NCI-H2081 treated with DMSO at 0.1 percent for 48 hours (cell line): ENCODE measurements at regions not wholly inside any gene's neighbourhood (a gene's known extent, or its start where the extent isn't known, plus 50 kb on each side); places are given as distances from the start of the nearest gene placed in this dataset.
"Not testable (repeated sequence)": the region's sequence is repeated elsewhere in the genome, so short reads cannot be mapped to it uniquely, and the experiment has no call there.

ENCODE experiments used
- DNase-seq: peaks from one replicate; lab custom pipeline; 2025; lab: John Stamatoyannopoulos, UW

DNA sequence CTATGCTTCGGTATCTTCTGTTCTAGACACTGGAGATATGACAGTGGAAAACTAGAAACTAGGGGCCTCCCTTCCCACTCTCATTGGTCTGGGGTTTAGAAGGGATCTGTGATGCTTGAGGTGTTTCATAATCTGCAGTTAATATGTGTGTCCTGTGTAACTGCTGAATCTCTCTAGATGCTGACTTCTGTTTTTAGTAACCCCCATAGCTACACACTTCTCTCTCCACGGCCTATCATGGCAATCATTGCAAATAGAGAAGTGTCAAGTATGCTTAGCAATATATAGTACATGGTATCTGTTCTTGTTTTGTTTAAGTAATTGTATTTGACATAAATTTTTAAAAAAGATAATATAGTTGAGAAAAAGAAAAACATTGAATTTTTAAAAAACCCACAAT lies 394.6 kb upstream of the MMS22L start:
- no peak for DNase-seq

DNA sequence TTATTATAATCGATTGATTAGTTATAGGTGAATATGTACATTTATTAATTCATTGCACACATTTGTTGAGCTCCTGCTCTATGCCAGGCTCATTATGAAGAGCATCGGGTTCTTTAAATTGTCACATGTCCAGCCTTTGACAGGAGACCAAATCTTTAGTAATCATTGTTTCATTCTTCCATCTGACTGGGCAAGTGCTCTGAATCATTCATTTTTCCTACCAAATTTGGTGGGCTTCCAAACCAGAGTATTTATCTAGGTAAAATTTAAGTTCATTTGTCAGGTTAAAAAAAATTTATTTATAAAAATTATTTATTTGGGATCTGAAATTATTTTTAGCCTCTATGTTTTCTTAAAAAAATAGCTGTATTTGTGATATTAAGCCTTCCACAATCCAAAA lies 404.9 kb upstream of the MMS22L start:
- no peak for DNase-seq

DNA sequence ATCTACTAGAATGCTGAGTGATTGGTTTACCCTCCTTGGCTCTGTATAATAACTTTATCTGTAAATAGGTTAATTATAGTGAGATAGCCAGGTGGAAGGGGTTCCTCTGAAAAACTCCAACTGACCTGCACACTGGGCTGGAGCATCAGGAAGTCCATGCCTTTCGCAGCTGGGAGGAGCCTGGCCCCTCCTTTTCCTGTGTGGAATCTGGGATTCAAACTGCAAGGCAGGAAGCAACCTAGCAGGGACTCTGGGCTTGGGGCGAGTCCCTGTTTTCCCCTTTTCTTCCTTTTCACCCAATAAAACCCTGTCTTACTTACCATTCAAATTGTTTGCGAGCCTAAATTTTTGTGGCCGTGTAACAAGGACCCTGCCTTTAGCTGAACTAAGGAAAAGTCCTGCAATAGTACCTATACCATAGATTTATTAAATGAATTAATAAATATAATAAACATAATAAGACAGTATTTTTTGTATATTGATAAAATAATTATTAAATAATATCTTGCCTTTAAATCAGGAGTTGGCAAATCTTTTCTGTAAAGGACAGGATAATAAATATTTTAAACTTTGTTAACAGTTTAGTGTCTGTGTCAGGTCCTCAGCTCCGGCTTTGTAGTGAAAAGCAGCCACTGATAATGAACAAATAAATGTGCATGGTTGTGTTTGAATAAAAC lies 406.2 kb upstream of the MMS22L start:
- DNase-seq = no peak

DNA sequence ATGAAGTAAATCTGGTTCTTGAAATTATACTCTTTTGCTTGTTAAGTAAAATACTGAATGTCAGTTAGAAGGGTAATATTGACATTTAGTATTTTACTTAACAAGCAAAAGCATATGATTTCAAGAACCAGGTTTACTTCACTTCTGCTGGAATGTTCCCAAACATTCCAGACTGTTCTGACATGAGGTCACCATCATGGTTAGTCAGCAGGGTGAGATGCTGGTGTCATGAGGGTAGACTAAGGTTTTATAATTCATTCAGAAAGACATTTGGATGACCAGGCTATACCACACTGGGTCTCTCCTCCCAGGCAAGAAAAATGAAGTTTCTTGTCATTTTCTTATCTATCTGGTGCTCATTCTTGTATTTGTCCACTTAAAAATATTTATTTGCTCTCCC lies 414.4 kb upstream of the MMS22L start:
- no peak for DNase-seq

DNA sequence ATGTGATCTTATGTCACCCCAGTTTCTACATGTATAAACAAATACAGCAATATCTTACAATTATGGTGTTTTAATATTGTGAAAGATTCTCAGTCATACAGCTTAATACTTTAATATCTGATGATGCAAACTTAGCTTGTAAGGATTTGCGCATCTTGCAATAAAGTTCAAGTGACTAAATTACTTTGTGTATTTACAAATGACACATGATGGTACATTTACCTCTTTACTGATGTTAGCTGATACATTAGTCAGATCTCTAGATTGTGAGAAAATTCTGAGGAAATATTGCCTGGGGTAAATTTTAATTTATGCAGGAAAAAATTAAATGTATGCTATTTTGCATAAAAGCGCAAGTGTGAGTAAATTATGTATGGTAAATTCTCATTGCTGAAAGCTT lies 418.8 kb upstream of the MMS22L start:
- no peak for DNase-seq

DNA sequence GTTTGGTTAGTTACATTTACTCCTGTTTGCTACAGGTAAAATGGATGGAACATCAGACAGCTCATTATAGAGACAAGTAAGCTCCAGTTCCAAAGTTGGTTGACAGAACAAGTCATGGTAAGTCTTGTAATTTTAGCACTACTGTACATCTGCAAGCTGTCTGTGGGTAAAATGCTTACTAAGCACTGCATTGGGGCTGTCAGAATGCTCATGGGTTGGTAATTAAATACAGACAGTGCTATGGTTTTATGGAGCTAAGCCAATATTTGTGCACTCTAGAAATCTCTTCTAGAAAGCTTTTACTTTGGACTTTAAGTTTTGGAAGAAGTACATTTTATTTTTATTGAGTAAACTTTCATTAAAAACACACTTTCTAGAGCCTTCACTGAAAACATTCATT lies 419.2 kb upstream of the MMS22L start:
- no peak for DNase-seq

DNA sequence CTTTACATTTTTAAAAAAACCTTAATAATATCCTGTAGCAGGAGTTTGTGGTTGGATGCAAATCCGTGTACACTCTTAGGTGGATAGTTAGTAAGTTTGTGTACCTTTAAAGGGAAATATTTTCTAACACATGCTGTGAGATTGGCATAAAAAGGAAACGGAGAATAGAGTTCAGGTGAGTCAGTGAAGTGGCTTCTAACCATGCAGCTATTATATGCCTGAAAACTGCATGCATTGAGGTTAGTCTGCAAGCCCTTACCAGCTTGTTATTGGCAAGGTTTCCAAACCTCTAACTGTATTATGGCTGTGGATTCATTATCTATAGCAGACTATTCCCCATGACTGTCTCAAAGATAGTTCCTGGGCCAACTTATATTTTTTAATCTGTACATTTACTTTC lies 420.6 kb upstream of the MMS22L start:
- DNase-seq = no peak

DNA sequence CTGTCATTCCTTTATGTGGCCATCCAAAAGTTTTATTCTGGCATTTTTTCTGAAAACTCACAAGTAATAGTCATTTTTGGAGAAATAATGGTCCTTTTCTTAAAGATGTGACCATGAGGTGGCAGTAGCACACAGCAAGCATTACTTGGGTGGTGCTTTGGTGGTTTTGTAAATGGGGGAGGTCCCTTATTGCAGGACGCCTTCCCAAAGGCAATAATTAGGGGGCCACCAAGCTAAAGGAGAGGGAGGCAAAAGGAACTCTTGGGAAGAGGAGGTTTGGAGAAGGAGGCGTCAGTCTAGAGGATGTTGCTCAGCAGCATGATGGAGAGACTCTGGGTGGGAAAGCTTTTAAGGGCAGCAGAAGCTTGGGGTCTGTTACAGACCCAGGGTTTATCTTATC lies 422.6 kb upstream of the MMS22L start:
- DNase-seq = no peak

DNA sequence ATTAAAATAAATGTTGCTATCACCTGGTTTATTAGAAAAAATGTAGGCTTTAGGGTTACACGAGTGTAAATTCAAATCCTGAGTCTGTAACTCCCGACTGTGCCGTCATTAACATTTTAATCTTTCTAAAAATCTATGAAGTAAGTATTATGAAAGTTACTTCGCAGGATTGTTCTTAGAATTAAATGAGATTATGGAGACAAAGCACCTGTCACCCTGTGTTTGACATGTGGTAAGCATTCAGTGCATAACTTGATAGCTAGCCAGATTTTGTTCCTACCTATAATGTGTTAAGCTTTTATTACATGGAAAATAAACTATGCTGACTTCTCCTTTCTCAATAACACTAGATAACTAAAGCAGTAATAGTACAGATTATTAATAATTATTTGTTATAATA lies 429.7 kb upstream of the MMS22L start:
- no peak for DNase-seq

DNA sequence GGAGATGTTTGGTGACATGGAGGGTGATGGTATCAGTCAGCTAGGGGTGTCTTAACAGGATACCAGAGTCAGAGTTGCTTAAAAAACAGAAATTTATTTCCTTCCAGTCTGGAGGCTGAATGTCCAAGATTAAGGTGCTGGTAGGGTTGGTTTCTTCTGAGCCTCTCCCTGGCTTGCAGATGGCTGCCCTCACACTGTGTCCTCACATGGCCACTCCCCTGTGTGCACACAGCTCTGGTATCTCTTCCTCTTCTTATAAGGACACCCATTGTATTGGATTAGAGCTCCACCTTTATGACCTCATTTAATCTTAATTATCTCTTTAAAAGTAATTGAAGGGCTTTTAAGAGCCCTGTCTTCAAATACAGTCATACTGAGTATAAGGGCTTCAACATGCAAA lies 431.8 kb upstream of the MMS22L start:
- DNase-seq = no peak

DNA sequence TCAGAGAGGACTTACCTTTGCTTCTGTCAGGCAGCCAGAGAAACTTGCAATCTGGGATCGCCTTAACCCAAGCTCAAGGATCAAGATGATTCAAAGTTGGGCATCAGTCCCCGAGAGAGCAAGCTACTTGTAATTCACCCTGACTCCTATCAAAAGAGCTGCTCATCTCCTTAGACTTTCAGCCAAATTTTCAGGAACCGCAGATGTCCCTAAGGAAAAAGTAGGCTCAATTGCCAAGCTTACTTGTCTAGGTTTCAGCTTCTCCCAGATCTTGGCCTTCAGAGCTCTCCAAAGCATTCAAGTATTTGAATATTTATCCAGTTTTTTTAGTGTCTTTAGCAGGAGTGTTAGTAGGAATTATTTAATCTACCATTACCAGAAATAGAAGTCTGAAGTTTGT lies 434.1 kb upstream of the MMS22L start:
- no peak for DNase-seq

DNA sequence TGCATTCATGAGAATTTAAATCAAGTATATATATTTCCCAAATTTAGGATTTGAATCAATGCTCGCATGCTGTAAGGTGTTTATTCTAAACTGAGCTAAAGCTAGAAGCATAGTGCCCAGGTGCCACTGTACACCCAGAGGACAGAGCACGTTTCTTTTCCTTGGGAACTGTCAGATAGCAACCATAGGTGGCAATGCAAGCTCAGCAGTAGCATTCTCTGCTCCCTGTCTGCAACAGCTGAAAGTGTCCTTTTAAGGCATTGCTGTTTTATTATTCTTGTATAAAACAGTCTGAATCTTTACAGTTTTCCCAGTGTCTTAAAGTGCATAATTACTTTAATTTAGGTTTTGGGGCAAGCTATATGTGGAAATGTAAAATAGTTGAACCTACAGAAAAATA lies 443.4 kb upstream of the MMS22L start:
- no peak for DNase-seq

DNA sequence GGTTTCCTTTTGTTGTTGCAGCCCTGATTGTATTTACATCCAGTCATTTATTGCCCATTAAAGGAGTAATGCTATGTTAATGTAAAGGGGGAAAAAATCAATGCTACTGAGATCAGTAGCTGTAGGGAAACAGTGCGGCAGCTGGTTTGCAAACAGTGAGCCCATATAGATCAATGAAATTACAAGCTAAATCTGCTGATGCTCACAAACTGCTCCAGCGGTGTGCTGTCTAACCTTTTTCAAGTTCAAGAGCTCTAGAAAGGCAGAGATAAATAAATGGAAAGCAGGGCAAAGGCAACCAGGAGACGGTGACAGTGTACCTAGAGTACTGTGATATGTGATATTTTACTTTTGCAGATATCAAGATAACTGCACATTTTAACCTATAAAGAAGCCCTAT lies 449.0 kb upstream of the MMS22L start:
- DNase-seq = no peak

DNA sequence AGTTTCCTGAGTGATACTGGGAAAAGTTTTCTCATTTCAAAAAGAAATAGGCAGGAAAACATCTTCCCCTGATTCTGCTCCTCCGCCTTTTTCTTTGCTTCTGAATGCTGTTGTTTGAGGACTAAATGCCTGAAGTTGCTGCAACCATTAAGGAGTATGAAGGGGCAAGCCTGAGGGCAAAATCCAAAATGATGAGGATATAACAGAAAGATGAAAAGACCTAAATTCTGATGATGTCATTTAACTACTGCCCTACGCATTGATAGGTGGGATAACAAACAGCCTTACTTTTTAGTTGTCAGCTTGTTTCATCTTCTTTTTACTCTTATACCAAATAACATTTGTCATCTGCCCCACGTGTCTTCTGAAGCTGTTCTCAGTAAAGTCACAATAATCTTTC lies 474.6 kb upstream of the MMS22L start:
- no peak for DNase-seq

DNA sequence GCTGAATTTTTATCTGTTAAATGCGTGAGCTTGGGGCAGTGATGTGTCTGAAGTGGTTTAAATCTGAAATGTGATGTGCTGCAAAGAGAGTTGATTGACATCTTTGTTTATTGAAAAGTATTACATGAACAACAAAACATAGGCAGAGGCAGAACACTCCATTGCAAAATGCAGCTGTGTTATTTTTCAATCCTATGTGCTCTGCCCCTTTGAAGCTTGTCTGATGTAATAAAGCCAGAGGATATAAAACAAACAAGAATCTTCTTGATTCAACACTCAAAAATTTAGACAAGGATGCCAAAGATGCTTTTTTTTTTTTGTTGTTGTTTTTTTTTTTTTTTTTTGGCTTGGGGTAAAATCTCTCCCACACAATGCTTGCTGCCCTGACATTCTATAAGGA lies 482.4 kb upstream of the MMS22L start:
- DNase-seq = no peak

DNA sequence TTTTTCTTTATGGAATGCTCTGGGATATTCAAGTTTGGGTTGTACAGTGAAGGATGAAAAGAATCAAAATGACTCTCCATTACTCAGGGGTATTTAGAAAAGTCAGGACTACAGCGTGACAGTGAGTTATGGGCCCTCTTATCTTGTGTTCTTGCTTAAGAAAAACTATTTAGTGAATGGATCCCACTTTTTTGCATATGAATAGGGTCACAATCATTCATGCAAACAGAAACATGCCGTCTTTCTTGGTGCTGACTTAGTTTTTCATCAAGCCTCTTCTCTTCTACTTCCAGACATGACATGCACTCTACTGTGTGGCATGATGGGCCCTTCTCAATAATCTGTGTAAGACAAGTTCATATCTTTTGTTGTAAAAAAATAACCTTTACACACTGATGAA lies 488.4 kb upstream of the MMS22L start:
- DNase-seq = no peak

DNA sequence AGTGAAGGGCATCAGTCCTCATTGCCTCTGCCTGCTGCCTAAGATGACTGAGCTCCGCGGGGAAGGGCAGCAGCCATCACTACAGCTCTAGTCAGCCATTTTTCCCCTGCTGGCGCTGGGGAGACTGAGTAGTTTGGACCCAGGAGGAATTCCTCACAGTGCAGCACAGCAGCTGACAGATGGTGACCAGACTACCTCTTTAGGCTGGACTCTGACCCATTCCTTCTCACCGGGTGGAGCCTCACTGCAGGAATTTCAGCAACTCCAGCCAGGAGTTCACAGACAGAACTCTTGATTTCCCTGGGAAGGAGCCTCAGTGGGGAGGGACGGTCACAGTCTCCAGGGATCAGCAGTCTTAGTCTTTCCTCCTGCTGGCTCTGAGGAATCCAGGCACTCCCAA lies 492.0 kb upstream of the MMS22L start:
- DNase-seq = no peak

DNA sequence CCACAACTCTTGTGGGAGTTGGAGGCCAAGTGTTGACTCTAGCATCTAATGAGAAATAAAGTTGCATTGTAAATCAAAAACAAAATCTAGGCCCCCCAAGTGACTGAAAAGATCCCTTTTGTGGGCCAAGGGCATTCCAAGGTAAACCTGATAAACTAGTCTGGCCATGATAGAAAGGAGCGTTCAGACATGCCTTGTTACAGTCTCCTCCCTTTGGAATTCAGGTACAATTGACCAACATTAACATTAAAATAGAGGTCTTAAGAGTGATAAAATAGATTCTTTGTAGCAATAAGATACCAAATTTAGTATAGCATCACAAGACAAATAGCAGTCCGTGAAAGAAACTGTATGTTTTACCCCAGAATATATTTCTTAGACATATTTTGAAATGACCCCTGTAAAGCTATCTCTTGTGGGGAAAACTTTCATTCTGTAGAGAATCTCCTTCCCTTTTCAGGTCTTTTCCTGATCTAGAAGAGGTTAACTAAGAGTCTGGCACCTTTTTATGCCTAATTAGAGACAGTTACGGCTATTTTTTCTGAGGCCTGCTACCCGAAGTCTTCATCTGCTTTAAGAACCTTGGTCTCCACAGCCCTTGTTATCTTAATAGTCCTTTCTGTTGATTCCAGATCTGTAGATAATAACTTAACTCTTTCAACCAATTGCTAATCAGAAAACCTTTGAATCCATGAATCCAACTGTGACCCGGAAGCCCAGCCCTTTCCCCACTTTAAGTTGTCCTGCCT lies 495.4 kb upstream of the MMS22L start:
- no peak for DNase-seq

DNA sequence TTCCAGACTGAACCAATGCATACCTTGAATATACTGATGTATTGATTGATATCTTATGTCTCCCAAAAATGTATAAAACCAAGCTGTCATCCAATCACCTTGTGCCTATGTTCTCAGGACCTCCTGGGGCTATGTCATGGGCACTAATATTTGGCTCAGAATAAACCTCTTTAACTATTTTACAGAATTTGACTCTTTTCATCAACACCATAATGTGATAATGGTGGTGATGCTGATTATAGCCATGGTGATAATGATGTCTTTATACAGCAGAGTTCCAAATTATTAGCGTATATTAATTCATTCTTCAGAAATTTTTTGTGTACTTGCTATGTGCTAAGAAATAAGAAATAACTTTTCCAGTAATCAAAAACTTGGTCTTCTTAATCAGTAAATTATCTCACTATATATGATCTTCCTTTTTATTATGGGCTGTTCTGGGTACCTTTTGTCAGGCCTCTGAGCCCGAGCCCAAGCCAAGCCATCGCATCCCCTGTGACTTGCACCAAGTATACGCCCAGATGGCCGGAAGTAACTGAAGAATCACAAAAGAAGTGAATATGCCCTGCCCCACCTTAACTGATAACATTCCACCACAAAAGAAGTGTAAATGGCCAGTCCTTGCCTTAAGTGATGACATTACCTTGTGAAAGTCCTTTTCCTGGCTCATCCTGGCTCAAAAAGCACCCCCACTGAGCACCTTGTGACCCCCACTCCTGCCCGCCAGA lies 496.2 kb upstream of the MMS22L start:
- not testable (repeated sequence) for DNase-seq

DNA sequence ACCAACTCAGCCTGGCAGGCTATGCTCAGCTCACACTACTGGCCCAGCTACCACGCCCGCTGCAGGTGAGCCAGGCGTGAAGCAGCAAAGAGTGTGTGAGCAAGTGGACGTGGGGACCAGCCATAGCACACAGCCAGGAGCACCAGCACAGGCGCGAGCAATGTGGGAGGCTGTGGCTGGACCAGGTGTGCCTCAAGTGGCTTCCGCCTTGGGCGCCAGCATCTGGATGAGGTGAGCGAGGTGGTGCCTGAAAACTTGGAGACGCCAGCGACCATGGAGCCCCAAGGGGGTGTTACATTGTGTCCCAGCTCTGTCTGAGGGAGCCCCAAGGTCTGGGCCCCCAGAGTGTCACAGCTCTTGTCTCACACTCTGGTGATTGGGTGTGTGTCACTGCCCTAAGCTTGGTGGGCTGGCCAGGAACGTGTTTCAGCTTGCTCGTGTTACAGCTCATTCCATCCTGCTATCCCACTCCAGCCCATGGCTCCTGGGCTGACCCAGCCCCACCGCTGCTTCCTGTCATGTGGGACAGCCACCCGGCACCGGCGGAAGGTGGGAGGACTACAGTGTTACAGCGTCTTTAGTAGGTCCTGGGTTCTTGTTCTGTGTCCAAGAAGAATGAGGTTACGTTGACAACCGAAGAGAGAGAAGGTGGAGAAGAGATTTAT lies 508.0 kb upstream of the MMS22L start:
- DNase-seq = no peak

DNA sequence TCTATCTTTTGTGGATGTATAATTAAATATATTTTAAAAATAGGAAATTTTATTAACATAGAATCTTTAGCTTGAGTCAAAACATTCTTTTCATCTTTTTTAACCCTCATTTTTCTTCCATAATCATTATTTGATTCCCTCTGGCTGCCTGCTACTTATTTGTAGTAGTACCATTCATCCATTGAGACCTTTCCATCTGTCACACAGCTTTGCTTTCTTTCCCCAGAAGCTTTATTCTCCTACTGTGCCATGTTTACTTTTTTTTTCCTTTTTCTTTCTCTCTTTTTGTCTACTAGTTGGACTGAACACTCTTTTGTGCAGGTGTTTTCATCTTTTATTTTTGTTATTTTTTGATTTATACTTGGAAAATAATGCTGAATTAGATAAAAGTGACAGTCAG lies 522.6 kb upstream of the MMS22L start:
- no peak for DNase-seq

DNA sequence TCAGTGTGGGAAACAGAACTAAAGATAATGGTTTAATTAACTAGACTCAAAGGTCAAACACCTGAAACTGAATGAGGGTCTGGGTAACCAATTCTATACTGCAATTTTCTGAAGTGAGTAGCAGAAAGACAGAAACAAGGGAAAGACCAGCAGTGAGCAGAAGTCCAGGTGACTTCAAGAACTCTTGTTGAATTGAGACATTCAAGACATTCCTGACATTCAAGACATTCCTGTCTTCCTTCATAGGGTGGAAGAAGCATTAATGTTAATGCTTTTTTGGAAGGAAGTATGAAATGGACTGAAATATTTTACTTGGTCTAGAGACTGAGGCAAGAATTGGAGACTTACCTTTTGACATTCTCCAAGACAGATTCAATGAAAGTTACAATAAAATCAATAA lies 529.9 kb upstream of the MMS22L start:
- no peak for DNase-seq
